ENCODE measurements at regions not wholly inside any gene's neighbourhood (a gene's known extent, or its start where the extent isn't known, plus 50 kb on each side); places are given as distances from the start of the nearest gene placed in this dataset.

DNA sequence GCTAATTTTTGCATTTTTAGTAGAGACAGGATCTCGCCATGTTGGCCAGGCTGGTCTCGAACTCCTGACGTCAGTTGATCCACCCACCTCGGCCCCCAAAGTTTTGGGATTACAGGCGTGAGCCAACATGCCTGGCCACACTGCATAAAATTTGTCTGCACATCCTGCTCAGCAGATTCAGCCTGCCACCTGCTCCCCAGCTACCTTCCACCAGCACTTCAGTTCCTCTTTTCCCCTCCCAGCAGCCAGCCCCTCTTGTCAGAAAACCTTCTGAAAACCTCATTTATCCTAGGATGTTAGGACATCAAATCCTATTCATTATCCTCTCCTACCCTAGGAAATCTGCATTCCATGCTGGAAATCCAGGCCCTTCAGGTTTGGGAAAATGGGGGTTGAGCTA lies 78.2 kb upstream of the CALM2 start:
- WGBS (ENCODE audit: insufficient coverage, low coverage, missing lambda C conversion rate) = 41% methylated on average over 5 of the region's 5 CpGs

DNA sequence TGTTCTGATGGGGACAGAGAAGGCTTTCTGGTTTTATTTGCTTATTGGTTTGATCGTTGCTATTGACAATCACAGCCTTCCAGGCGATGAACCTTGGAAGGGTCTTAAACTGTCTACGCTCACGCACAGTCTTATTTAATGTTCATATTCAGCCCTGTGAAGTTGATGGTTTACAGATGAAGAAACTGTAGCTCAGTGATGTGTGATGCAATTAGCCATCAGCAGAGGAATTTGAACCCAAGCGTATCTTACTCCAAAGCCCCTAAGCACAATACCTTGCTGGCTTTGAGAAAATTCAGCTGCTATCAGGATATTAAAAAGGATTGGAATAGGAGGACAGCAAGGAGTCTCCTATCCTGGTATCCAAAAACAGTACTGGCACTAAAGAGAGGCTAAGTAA lies 77.1 kb upstream of the CALM2 start:
- 72% methylated on average over 5 of the region's 5 CpGs for WGBS (ENCODE audit: insufficient coverage, low coverage, missing lambda C conversion rate)
- Histone ChIP-seq H3K4me3 (no peak overlapping the region), H3K4me2 (ENCODE audit: insufficient read depth, low read length) (no peak overlapping the region), H3K9me1 (ENCODE audit: control insufficient read depth, insufficient read depth, low read length) (no peaks in the 10 kb centered on the region), H3K36me3 (ENCODE audit: control insufficient read depth, insufficient read depth, low read length) (no peaks in the 10 kb centered on the region), H3K27me3 (ENCODE audit: control insufficient read depth in 2 of 2, insufficient read depth in 2 of 2, low read length in 2 of 2) (no peaks in the 10 kb centered on the region), H3K9ac (ENCODE audit: insufficient read depth in 1 of 2, low read depth in 2 of 2, low read length in 2 of 2) (no peak overlapping the region), H3K9me3 (replicated peaks; ENCODE audit: control insufficient read depth, insufficient read depth, low read depth, low read length) (no peaks in the 10 kb centered on the region), H4K20me1 (replicated peaks; ENCODE audit: control insufficient read depth, insufficient read depth, low read length) (no peaks in the 10 kb centered on the region), H3K27ac (ENCODE audit: extremely low read depth, low read depth, low read length) (no peak overlapping the region), H2AFZ (ENCODE audit: low read depth, low read length) (no peak overlapping the region), H3K79me2 (ENCODE audit: control insufficient read depth, insufficient read depth, low read length) (no peaks in the 10 kb centered on the region), H3K4me1 (replicated peaks in 1 of 2; ENCODE audit: control insufficient read depth in 2 of 2, insufficient read depth in 2 of 2, low read length in 2 of 2) (peaks cover 9 to 13% of the 10 kb centered on the region in 2 experiments)
- no peak for FAIRE-seq
- DNase-seq (ENCODE audit: extremely low read depth in 1 of 4, low spot score in 3 of 4) = no peak
- intact Hi-C loops (cut with micrococcal nuclease) (no loop called here), in situ Hi-C loops (cut with MboI) (no loop called here)
- no peak for ATAC-seq
- ChIA-PET POLR2A (interaction anchor here (1.0 to 1.2 kb wide), 3 partner anchors 14 to 81 kb away, joined by 4 to 6 read pairs (median 5); no protein-coding TSS in a partner anchor), CTCF (ENCODE audit: low intra/inter-chr PET ratio) (no interaction called here)
- TF ChIP-seq CBX3 (IDR thresholded peaks at IDR 0.05; ENCODE audit: borderline replicate concordance in 1 of 2, low read length in 2 of 2) = no peak
- no peak for TF ChIP-seq FOXA3 (CRISPR knock-in tag; conservative IDR thresholded peaks at IDR 0.05 in 1 of 2, IDR thresholded peaks at IDR 0.05 in 1 of 2)
- TF ChIP-seq, protein P1, sequence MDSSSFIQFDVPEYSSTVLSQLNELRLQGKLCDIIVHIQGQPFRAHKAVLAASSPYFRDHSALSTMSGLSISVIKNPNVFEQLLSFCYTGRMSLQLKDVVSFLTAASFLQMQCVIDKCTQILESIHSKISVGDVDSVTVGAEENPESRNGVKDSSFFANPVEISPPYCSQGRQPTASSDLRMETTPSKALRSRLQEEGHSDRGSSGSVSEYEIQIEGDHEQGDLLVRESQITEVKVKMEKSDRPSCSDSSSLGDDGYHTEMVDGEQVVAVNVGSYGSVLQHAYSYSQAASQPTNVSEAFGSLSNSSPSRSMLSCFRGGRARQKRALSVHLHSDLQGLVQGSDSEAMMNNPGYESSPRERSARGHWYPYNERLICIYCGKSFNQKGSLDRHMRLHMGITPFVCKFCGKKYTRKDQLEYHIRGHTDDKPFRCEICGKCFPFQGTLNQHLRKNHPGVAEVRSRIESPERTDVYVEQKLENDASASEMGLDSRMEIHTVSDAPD (CRISPR knock-in tag; IDR thresholded peaks at IDR 0.05) = no peak
- TF ChIP-seq CSDE1 (IDR thresholded peaks at IDR 0.05) = no peak
- no peak for TF ChIP-seq HMGN3 (IDR thresholded peaks at IDR 0.05; ENCODE audit: borderline replicate concordance, extremely low read depth, insufficient read length, low read depth, low read length)
- no peak for TF ChIP-seq PCBP1 (IDR thresholded peaks at IDR 0.05; ENCODE audit: low read depth, low read length, poor library complexity, severe bottlenecking)
- TF ChIP-seq ZFP36 (IDR thresholded peaks at IDR 0.05; ENCODE audit: low read depth, low read length, partially characterized antibody) = no peak
- no TSS peak for BruUV-seq (replicated peaks)

More for the DNA sequence above, 78.2 kb upstream of the CALM2 start:
- Histone ChIP-seq H3K36me3 (ENCODE audit: control insufficient read depth, insufficient read depth, low read length) (no peaks in the 10 kb centered on the region), H3K9me1 (ENCODE audit: control insufficient read depth, insufficient read depth, low read length) (no peaks in the 10 kb centered on the region), H3K27me3 (ENCODE audit: control insufficient read depth in 2 of 2, insufficient read depth in 2 of 2, low read length in 2 of 2) (no peaks in the 10 kb centered on the region), H3K4me2 (ENCODE audit: insufficient read depth, low read length) (no peak overlapping the region), H3K9ac (ENCODE audit: insufficient read depth in 1 of 2, low read depth in 2 of 2, low read length in 2 of 2) (no peak overlapping the region), H2AFZ (ENCODE audit: low read depth, low read length) (no peak overlapping the region), H3K79me2 (ENCODE audit: control insufficient read depth, insufficient read depth, low read length) (no peaks in the 10 kb centered on the region), H4K20me1 (replicated peaks; ENCODE audit: control insufficient read depth, insufficient read depth, low read length) (no peaks in the 10 kb centered on the region), H3K4me3 (no peak overlapping the region), H3K9me3 (replicated peaks; ENCODE audit: control insufficient read depth, insufficient read depth, low read depth, low read length) (no peaks in the 10 kb centered on the region), H3K4me1 (replicated peaks in 1 of 2; ENCODE audit: control insufficient read depth in 2 of 2, insufficient read depth in 2 of 2, low read length in 2 of 2) (peaks cover 9 to 13% of the 10 kb centered on the region in 2 experiments), H3K27ac (ENCODE audit: extremely low read depth, low read depth, low read length) (no peak overlapping the region)
- BruUV-seq (replicated peaks) = no TSS peak
- ATAC-seq (no peak), FAIRE-seq (no peak), DNase-seq (ENCODE audit: extremely low read depth in 1 of 4, low spot score in 3 of 4) (no peak)
- ChIA-PET POLR2A (interaction anchor here (0.7 to 1.2 kb wide), 3 partner anchors 19 to 82 kb away, joined by 3 to 5 read pairs (median 4); no protein-coding TSS in a partner anchor), CTCF (ENCODE audit: low intra/inter-chr PET ratio) (no interaction called here)
- intact Hi-C loops (cut with micrococcal nuclease) (no loop called here), in situ Hi-C loops (cut with MboI) (no loop called here)
- no peak for TF ChIP-seq KAT8 (IDR thresholded peaks at IDR 0.05; ENCODE audit: low read depth)
- TF ChIP-seq ELF4 (CRISPR knock-in tag; IDR thresholded peaks at IDR 0.05) = no peak
- no peak for TF ChIP-seq SAFB2 (IDR thresholded peaks at IDR 0.05; ENCODE audit: borderline replicate concordance, low read depth, low read length, severe bottlenecking)
- TF ChIP-seq SPI1 (IDR thresholded peaks at IDR 0.05; ENCODE audit: borderline replicate concordance, low read depth, low read length) = peak; percentile 91

All from K562 (cell line).